ENCODE measurements at regions not wholly inside any gene's neighbourhood (a gene's known extent, or its start where the extent isn't known, plus 50 kb on each side); places are given as distances from the start of the nearest gene placed in this dataset.

- H3K9me3 Mint-ChIP-seq, result peaks cover 5% of the 10 kb centered on the region
Measured at GRCh38 chr5:125181159-125181558, 434.7 kb upstream of the ZNF608 start.

GRCh38 chr5:125181955-125182354 is 435.5 kb upstream of the ZNF608 start:
- no peaks in the 10 kb centered on the region for H3K36me3 Mint-ChIP-seq (ENCODE audit: low read depth)
- Histone ChIP-seq H3K27me3 (ENCODE audit: control insufficient read depth, insufficient read depth, low read length, poor library complexity, severe bottlenecking) (no peaks in the 10 kb centered on the region), H3K27ac (ENCODE audit: low read depth, low read length) (no peak overlapping the region), H3K36me3 (ENCODE audit: control insufficient read depth, insufficient read depth, low read length) (no peaks in the 10 kb centered on the region), H3K4me1 (ENCODE audit: control insufficient read depth, insufficient read depth, low read length) (peaks cover 3% of the 10 kb centered on the region), H3K4me3 (ENCODE audit: low read length) (no peak overlapping the region), H3K9me3 (ENCODE audit: control insufficient read depth, low read length) (no peaks in the 10 kb centered on the region), H3K9ac (ENCODE audit: extremely low read depth, low read length, poor library complexity, severe bottlenecking) (no peak overlapping the region)
- no peak for TF ChIP-seq CTCF (conservative IDR thresholded peaks at IDR 0.05)
- no peaks in the 10 kb centered on the region for H3K27me3 Mint-ChIP-seq (ENCODE audit: insufficient read depth)
- no peak for DNase-seq
- H3K4me3 Mint-ChIP-seq, result no peak overlapping the region
- peaks cover 4% of the 10 kb centered on the region for H3K4me1 Mint-ChIP-seq
- no peak overlapping the region for H3K27ac Mint-ChIP-seq
- WGBS, 2 experiments (ENCODE audit: insufficient coverage in 1 of 2, insufficient read length in 1 of 2), result 87% methylated on average over 1 of the region's 1 CpG; no CpG with 5 or more reads in 1 of the 2 experiments
- H3K9me3 Mint-ChIP-seq, result peaks cover 5% of the 10 kb centered on the region

More at GRCh38 chr5:125181159-125181558, 434.7 kb upstream of the ZNF608 start:
- no peaks in the 10 kb centered on the region for H3K9me3 ChIP-seq (ENCODE audit: control insufficient read depth, low read length)
- no peak overlapping the region for H3K27ac ChIP-seq (ENCODE audit: low read depth, low read length)
- H3K4me1 ChIP-seq (ENCODE audit: control insufficient read depth, insufficient read depth, low read length), result peaks cover 3% of the 10 kb centered on the region
- Mint-ChIP-seq H3K4me1 (peaks cover 4% of the 10 kb centered on the region), H3K27me3 (ENCODE audit: insufficient read depth) (no peaks in the 10 kb centered on the region), H3K36me3 (ENCODE audit: low read depth) (no peaks in the 10 kb centered on the region), H3K27ac (no peak overlapping the region), H3K4me3 (no peak overlapping the region)
- no peak for TF ChIP-seq CTCF (conservative IDR thresholded peaks at IDR 0.05)
- DNase-seq, result no peak
- H3K36me3 ChIP-seq (ENCODE audit: control insufficient read depth, insufficient read depth, low read length), result no peaks in the 10 kb centered on the region
- no peaks in the 10 kb centered on the region for H3K27me3 ChIP-seq (ENCODE audit: control insufficient read depth, insufficient read depth, low read length, poor library complexity, severe bottlenecking)
- no peak overlapping the region for H3K9ac ChIP-seq (ENCODE audit: extremely low read depth, low read length, poor library complexity, severe bottlenecking)
- H3K4me3 ChIP-seq (ENCODE audit: low read length), result no peak overlapping the region
- 89 to 91% methylated on average over 1 of the region's 1 CpG for WGBS, 2 experiments (ENCODE audit: insufficient coverage in 1 of 2, insufficient read length in 1 of 2)

GRCh38 chr5:125185740-125186139 is 439.3 kb upstream of the ZNF608 start:
- no peaks in the 10 kb centered on the region for H3K36me3 Mint-ChIP-seq (ENCODE audit: low read depth)
- no peak overlapping the region for H3K27ac ChIP-seq (ENCODE audit: low read depth, low read length)
- TF ChIP-seq CTCF (conservative IDR thresholded peaks at IDR 0.05), result no peak
- no peaks in the 10 kb centered on the region for H3K36me3 ChIP-seq (ENCODE audit: control insufficient read depth, insufficient read depth, low read length)
- H3K27me3 Mint-ChIP-seq (ENCODE audit: insufficient read depth), result no peaks in the 10 kb centered on the region
- no peak for DNase-seq
- H3K27ac Mint-ChIP-seq, result no peak overlapping the region
- no peaks in the 10 kb centered on the region for H3K9me3 ChIP-seq (ENCODE audit: control insufficient read depth, low read length)
- H3K27me3 ChIP-seq (ENCODE audit: control insufficient read depth, insufficient read depth, low read length, poor library complexity, severe bottlenecking), result no peaks in the 10 kb centered on the region
- 89% methylated on average over 1 of the region's 1 CpG; no CpG with 5 or more reads in 1 of the 2 experiments for WGBS, 2 experiments (ENCODE audit: insufficient coverage in 1 of 2, insufficient read length in 1 of 2)
- peaks cover 13% of the 10 kb centered on the region for H3K4me1 Mint-ChIP-seq
- H3K9ac ChIP-seq (ENCODE audit: extremely low read depth, low read length, poor library complexity, severe bottlenecking), result no peak overlapping the region
- no peaks in the 10 kb centered on the region for H3K9me3 Mint-ChIP-seq
- H3K4me3 Mint-ChIP-seq, result no peak overlapping the region
- H3K4me3 ChIP-seq (ENCODE audit: low read length), result no peak overlapping the region
- peaks cover 3% of the 10 kb centered on the region for H3K4me1 ChIP-seq (ENCODE audit: control insufficient read depth, insufficient read depth, low read length)
